AG08395 (cell line): ENCODE measurements at regions not wholly inside any gene's neighbourhood (a gene's known extent, or its start where the extent isn't known, plus 50 kb on each side); places are given as distances from the start of the nearest gene placed in this dataset.

ENCODE experiments used
- DNase-seq: peaks from one replicate; pipeline ENCODE4 v3.0.0; 2012; ENCODE audit warnings: mixed read lengths, low spot score

GRCh38 chr3:77868725-77869124, 828.8 kb downstream of the ROBO2 start:
- DNase-seq: no peak

- DNase-seq: no peak
Measured at GRCh38 chr3:77869423-77869822, 829.5 kb downstream of the ROBO2 start.

DNA sequence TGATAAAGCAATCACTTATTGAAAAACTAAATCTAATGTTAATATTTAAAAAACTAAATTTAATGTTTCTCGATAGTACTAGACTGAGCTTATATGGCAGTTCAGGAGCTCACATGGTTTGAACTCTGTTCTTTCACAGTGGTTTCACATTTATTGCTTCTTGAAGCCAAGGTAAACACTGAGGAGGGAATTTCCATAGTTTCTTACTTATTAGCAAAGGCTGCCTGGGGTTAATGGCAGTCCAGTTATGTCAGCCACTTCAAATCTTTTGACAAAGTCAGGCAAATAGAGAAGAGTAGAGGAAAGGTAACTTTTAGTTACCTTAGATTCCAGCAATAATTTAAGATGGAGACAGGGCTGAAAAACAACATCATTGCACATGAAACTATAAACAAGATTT, 831.5 kb downstream of the ROBO2 start:
- no peak for DNase-seq

DNA sequence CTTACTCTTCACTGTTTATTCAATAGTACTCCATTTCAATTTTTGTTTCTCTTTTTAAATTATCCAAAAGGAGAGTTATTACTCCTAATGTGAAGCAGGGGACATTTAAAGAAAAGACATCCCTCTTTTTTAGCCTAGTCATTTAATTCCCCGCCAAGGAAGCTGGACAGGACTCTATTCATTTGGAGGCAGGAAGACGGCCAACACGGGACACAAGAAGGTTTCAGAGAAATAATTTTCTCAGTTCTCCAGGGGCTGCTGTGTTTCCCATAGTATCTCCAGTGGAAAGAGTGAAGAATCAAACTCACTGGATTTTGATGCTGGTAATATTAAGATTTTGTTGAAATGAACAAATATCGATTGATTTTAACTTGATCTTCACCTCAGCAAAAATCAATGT, 833.7 kb downstream of the ROBO2 start:
- DNase-seq: no peak

DNA sequence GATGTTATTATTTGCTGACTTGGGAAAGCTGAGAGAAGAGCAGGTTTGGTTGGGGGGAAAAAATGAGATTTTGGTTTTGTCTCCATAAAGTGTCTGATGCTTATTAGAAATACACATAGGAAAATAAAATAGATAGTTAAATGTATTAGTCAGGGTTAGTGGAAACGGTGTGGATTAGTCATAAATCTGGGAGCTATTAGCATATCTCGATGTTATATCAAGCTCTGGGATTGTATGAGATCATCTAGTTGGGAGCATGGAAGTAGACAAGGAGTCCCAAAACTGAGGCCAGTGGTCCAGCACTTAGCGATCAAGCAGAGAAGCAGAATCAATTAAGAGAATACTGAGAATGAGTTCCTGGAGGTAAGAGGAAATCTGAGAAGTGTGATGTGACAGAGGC, 845.5 kb downstream of the ROBO2 start:
- no peak for DNase-seq

DNA sequence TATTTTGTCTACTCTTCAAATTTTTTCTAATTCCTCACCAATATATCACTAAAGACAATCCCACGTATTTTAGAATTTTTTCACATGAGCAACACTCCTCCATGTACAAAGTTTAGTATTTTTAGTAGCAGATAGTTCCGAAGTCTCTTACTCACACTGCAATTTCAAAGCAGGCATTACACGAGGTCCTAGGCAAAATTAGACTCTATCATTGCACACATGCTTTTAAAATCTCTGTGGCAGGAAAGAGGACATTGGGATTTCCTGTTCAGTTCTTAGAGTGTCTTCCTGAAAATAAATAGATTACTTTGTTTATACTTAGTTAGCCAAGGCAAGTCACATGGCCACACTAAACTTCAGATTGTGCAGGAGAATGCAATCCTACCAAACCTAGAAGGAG, 847.7 kb downstream of the ROBO2 start:
- no peak for DNase-seq

GRCh38 chr3:77889616-77890015, 849.7 kb downstream of the ROBO2 start:
- no peak for DNase-seq

DNA sequence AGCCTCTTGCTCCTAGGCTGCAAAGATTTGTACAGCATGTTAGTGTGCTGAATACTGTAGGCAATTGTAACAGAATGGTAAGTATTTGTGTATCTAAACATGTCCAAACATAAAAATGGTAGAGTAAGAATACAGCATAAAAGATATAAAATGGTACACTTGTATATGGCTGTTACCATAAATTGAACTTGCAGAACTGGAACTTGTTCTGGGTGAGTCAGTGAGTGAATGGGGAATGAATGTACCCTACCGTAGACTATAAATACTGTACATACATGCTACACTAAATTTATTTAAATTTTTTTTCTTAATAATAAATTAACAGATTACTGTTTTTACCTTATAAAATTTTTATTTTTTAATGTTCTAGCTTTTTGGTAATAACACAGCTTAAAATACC, 858.7 kb downstream of the ROBO2 start:
- no peak for DNase-seq

DNA sequence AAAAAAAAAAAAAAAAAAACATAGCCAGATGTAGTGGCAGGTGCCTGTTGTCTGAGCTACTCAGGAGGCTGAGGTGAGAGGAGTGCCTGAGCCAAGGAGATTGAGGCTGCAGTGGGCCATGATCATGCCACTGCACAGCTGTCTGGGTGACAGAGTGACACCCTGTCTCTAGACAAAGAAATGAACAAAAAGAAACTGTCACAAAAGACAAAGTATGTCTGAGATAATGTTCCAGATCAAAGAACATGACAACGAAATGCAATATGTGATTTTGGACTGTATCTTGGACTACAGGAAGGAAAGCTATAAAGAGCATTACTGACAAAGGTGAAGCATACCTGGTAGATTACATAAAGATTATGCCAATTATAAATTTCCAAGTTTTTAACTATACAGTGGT, 862.8 kb downstream of the ROBO2 start:
- DNase-seq: no peak

GRCh38 chr3:77906102-77906709, 866.3 kb downstream of the ROBO2 start:
- no peak for DNase-seq

- no peak for DNase-seq
Measured at GRCh38 chr3:77913524-77914174, 873.8 kb downstream of the ROBO2 start.

GRCh38 chr3:77915336-77915735, 875.4 kb downstream of the ROBO2 start:
- no peak for DNase-seq

- no peak for DNase-seq
Measured at GRCh38 chr3:77917225-77917624, 877.3 kb downstream of the ROBO2 start.

GRCh38 chr3:77919244-77919643, 879.3 kb downstream of the ROBO2 start:
- no peak for DNase-seq

- DNase-seq: no peak
Measured at GRCh38 chr3:77931255-77932009, 891.5 kb downstream of the ROBO2 start.

DNA sequence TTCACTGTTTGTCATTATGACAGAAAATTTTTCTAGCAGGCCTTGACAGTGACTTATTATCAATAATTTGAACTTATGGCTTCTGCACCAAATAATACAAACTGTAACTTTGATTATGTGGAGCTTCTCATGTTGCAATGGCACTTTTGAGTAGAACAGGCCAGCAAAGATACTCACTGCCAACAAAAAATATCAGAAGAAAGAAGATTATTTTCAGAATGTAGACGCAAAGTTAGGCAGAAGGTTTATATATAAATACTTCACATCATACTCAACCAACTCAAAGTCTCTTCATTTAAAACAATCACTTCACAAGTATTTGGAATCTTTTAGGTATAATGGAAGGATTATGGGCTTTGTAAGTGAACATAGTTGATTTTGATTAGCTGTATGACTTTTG, 893.0 kb downstream of the ROBO2 start:
- no peak for DNase-seq

DNA sequence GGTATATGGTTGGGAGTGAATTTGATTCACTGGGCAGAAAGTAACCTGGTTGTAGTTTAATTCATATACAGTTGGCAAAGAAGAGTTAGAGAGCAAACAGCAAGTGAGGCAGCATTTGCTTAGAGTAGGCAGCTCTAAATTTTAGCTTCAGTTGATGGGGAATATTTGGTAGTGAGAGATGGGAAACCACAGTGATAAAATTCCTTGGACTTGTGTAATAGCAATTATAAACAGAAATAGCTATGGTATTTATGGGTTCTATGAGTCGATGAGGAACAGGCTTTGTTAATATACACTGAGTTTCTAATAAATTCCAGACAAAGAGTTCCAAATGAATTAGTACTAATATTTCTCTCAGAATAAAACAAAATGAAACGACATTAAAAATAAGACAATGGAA, 894.0 kb downstream of the ROBO2 start:
- DNase-seq: no peak

DNA sequence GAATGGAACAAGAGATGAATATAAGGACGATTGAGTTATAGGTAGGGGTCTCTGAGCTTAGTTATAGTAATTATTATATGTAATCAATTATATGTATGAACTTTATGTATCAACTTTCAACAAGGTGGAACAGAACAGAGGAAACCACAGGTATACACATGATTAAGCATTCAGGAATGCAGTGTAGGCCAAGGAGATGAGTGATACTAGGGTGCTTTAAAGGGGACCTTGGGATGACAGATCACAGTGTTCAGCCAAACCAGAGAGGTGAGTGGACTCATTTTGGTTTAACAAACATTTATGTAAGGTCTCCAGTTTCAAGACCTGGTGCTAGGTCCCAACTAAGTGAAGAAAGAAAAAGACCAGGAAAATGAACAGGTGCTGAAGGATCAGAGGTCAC, 895.5 kb downstream of the ROBO2 start:
- no peak for DNase-seq

- no peak for DNase-seq
Measured at GRCh38 chr3:77939726-77940125, 899.8 kb downstream of the ROBO2 start.

- DNase-seq: no peak
Measured at GRCh38 chr3:77943598-77943997, 903.7 kb downstream of the ROBO2 start.

GRCh38 chr3:77945320-77945719, 905.4 kb downstream of the ROBO2 start:
- no peak for DNase-seq

- no peak for DNase-seq
Measured at GRCh38 chr3:77947671-77948070, 907.8 kb downstream of the ROBO2 start.

GRCh38 chr3:77967621-77968020, 927.7 kb downstream of the ROBO2 start:
- DNase-seq: no peak

GRCh38 chr3:77976079-77976478, 936.2 kb downstream of the ROBO2 start:
- DNase-seq: no peak
